ENCODE measurements at regions not wholly inside any gene's neighbourhood (a gene's known extent, or its start where the extent isn't known, plus 50 kb on each side); places are given as distances from the start of the nearest gene placed in this dataset.
"Not testable (repeated sequence)": the region's sequence is repeated elsewhere in the genome, so short reads cannot be mapped to it uniquely, and the experiment has no call there.

DNA sequence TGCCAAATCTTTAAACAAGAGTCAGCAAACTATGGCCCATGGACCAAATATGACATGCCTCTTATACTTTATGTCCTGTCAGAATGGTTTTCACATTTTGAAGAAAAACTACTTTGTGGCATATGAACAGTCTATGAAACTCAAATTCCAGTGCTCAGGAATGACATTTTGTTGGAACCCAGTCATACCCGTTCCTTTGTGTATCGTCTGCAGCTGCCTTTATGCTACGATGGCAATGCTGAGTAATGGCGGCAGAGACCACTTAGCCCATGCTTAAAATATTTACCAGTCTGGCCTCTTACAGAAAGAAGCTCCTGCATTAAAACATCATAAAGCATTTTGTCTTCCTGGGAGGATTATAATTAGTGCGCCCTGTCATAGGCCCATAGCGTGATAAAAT is 140.5 kb upstream of the FHL2 start:
- no peaks in the 10 kb centered on the region for H3K36me3 ChIP-seq
- H3K9me3 ChIP-seq (ENCODE audit: low read depth): no peaks in the 10 kb centered on the region
- TF ChIP-seq, protein P1, sequence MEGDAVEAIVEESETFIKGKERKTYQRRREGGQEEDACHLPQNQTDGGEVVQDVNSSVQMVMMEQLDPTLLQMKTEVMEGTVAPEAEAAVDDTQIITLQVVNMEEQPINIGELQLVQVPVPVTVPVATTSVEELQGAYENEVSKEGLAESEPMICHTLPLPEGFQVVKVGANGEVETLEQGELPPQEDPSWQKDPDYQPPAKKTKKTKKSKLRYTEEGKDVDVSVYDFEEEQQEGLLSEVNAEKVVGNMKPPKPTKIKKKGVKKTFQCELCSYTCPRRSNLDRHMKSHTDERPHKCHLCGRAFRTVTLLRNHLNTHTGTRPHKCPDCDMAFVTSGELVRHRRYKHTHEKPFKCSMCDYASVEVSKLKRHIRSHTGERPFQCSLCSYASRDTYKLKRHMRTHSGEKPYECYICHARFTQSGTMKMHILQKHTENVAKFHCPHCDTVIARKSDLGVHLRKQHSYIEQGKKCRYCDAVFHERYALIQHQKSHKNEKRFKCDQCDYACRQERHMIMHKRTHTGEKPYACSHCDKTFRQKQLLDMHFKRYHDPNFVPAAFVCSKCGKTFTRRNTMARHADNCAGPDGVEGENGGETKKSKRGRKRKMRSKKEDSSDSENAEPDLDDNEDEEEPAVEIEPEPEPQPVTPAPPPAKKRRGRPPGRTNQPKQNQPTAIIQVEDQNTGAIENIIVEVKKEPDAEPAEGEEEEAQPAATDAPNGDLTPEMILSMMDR (IDR thresholded peaks at IDR 0.05; ENCODE audit: low read depth, low read length): no peak
- H3K27me3 ChIP-seq: no peaks in the 10 kb centered on the region
- no peak overlapping the region for H3K27ac ChIP-seq
- no peak overlapping the region for H3K4me3 ChIP-seq
- no peaks in the 10 kb centered on the region for H3K4me1 ChIP-seq (ENCODE audit: low read depth)
- no peak for DNase-seq (ENCODE audit: low read depth in 1 of 2, low spot score in 1 of 2)

DNA sequence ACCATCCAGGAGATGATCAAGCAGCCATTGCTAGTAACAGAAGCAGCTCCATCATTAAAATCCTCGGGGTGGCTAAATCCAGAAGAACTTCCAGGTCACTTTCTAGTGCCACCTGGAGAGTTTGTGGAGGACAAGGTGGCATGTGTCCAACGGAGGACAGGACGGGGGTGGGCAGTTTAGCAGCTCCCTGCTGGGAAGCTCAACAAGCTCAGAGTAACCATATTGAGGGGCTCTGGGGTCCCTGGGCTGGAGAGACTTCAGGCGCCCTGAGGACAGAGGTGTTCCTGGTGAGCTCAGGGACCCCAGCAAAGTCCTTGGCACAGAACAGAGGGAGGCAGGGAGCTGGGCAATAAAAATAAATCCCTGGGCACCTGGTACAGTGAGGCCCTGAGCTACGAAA is 140.0 kb upstream of the FHL2 start:
- Histone ChIP-seq H3K36me3 (no peaks in the 10 kb centered on the region), H3K27me3 (no peaks in the 10 kb centered on the region), H3K4me1 (ENCODE audit: low read depth) (no peaks in the 10 kb centered on the region), H3K9me3 (ENCODE audit: low read depth) (no peaks in the 10 kb centered on the region), H3K27ac (no peak overlapping the region), H3K4me3 (no peak overlapping the region)
- TF ChIP-seq, protein P1 (IDR thresholded peaks at IDR 0.05; ENCODE audit: low read depth, low read length): no peak
- DNase-seq (ENCODE audit: low read depth in 1 of 2, low spot score in 1 of 2): no peak

DNA sequence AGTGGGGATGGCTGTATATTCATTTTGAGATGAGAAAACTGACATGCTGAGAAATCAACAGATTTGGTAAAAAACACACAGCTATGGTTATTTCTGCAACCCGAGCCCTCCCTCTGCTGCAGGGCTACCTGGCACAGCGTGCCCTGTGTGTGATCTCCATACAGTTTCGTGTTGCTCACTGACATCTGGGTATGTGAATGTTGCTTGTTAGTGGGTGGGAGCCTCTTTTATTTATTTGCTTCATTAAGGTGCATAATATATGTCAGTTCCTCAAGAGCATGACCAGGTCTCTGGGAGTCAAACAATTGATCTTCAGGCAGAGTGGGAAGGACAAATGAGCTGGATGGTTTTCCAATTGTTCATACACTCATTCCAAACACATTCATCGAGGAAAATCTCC is 139.1 kb upstream of the FHL2 start:
- Histone ChIP-seq H3K4me3 (no peak overlapping the region), H3K27me3 (no peaks in the 10 kb centered on the region), H3K27ac (no peak overlapping the region), H3K9me3 (ENCODE audit: low read depth) (no peaks in the 10 kb centered on the region), H3K36me3 (no peaks in the 10 kb centered on the region), H3K4me1 (ENCODE audit: low read depth) (no peaks in the 10 kb centered on the region)
- no peak for DNase-seq (ENCODE audit: low read depth in 1 of 2, low spot score in 1 of 2)
- TF ChIP-seq, protein P1 (IDR thresholded peaks at IDR 0.05; ENCODE audit: low read depth, low read length): no peak

DNA sequence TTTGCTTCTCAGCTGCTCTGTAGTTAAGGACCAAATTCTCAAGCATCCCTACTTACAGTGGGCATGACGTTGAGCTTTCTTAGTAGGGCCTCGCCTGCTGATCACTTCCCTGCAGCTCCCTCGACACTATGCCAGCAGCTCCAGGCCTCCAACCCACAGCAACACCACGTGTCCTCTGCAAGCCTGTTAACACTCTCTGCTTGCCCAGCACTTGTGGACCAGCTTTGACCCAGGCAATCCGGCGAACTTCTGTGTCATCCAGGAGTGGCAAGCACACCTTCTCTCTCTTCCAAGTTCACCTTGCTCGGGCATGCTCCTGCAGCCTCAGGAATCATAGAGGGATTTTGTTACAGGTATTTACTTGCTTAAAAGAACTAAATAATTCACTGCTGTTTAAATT is 138.6 kb upstream of the FHL2 start:
- DNase-seq (ENCODE audit: low read depth in 1 of 2, low spot score in 1 of 2): no peak
- Histone ChIP-seq H3K36me3 (no peaks in the 10 kb centered on the region), H3K27me3 (no peaks in the 10 kb centered on the region), H3K4me1 (ENCODE audit: low read depth) (no peaks in the 10 kb centered on the region), H3K9me3 (ENCODE audit: low read depth) (no peaks in the 10 kb centered on the region), H3K4me3 (no peak overlapping the region), H3K27ac (no peak overlapping the region)
- TF ChIP-seq, protein P1 (IDR thresholded peaks at IDR 0.05; ENCODE audit: low read depth, low read length): no peak

DNA sequence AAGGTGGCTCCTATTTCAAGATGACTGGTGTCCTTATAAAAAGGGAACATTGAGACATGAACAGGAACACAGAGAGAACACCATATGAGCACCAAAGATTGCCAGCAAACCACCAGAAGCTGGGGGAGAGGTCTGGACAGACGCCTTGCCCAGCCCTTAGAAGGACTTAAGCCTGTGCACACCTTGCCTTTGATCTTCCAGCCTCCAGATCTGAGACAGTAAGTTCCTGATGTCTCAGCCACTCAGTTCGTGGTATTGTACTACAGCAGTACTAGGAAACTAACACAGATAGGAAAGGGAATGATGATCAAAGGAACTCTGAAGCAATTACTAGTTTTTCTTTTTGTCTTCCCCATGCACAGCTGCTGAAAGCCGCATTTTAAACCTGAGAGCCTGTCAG is 137.3 kb upstream of the FHL2 start:
- H3K9me3 ChIP-seq (ENCODE audit: low read depth): no peaks in the 10 kb centered on the region
- TF ChIP-seq, protein P1 (IDR thresholded peaks at IDR 0.05; ENCODE audit: low read depth, low read length): no peak
- no peak for DNase-seq (ENCODE audit: low read depth in 1 of 2, low spot score in 1 of 2)
- no peaks in the 10 kb centered on the region for H3K4me1 ChIP-seq (ENCODE audit: low read depth)
- no peaks in the 10 kb centered on the region for H3K27me3 ChIP-seq
- no peaks in the 10 kb centered on the region for H3K36me3 ChIP-seq
- H3K4me3 ChIP-seq: no peak overlapping the region
- H3K27ac ChIP-seq: no peak overlapping the region

DNA sequence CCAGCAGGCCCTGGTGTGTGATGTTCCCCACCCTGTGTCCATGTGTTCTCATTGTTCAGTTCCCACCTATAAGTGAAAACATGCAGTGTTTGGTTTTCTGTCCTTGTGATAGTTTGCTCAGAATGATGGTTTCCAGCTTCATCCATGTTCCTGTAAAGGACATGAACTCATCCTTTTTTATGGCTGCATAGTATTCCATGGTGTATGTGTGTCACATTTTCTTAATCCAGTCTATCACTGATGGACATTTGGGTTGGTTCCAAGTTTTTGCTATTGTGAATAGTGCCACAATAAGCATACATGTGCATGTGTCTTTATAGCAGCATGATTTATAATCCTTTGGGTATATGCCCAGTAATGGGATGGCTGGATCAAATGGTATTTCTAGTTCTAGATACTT is 130.4 kb upstream of the FHL2 start:
- not testable (repeated sequence) for H3K27me3 ChIP-seq; DNase-seq (ENCODE audit: low read depth in 1 of 2, low spot score in 1 of 2); H3K4me3 ChIP-seq; H3K27ac ChIP-seq; H3K9me3 ChIP-seq (ENCODE audit: low read depth); H3K4me1 ChIP-seq (ENCODE audit: low read depth); H3K36me3 ChIP-seq

Measured in cardiac muscle cell (in vitro differentiated cells and primary cell).